OCI-M2 (cell line): ENCODE measurements at regions not wholly inside any gene's neighbourhood (a gene's known extent, or its start where the extent isn't known, plus 50 kb on each side); places are given as distances from the start of the nearest gene placed in this dataset.
"Not testable (repeated sequence)": the region's sequence is repeated elsewhere in the genome, so short reads cannot be mapped to it uniquely, and the experiment has no call there.

Experiments used
- DNase-seq: peaks from one replicate; lab custom pipeline; 2025; ENCODE audit not compliant: unreplicated experiment; lab: John Stamatoyannopoulos, UW

GRCh38 chr21:13826511-13826910 lies 216.9 kb downstream of the POTED start:
- not testable (repeated sequence) for DNase-seq

- DNase-seq = not testable (repeated sequence)
These were observed 215.7 kb downstream of the POTED start for GRCh38 chr21:13825218-13825778.

- not testable (repeated sequence) for DNase-seq
These were observed 210.7 kb downstream of the POTED start for GRCh38 chr21:13820286-13820685.

GRCh38 chr21:13812191-13812590 lies 202.6 kb downstream of the POTED start:
- not testable (repeated sequence) for DNase-seq

- DNase-seq = not testable (repeated sequence)
These were observed 201.0 kb downstream of the POTED start for GRCh38 chr21:13810559-13810958.

GRCh38 chr21:13806444-13806843 lies 196.9 kb downstream of the POTED start:
- not testable (repeated sequence) for DNase-seq

- not testable (repeated sequence) for DNase-seq
These were observed 193.2 kb downstream of the POTED start for GRCh38 chr21:13802757-13803156.
